HG03457 (cell line): ENCODE measurements at regions not wholly inside any gene's neighbourhood (a gene's known extent, or its start where the extent isn't known, plus 50 kb on each side); places are given as distances from the start of the nearest gene placed in this dataset.

Experiments used
- ATAC-seq: cut with Tn5 transposase; IDR thresholded peaks from one replicate; pipeline ENCODE4 v1.9.1; 2021; ENCODE audit warnings: moderate number of reproducible peaks; ENCODE audit not compliant: unreplicated experiment

DNA sequence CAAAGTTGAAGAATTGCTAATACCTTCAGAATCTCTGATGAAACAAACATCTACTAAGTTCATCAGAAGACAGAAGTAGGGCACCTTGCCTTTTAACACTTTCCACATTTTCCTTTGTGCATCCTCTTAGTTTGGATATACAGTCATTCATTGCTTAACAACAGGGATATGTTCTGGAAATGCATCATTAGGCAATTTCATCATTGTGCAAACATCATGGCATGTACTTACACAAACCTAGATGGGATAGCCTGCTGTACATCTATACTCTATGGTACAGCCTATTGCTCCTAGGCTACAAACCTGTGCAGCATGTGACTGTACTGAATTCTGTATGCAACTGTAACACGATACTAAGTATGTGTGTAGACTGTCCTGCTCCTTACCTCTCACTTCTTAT, 169.8 kb downstream of the SUCLA2 start:
- no peak for ATAC-seq

- no peak for ATAC-seq
Measured at GRCh38 chr13:47829690-47830089, 171.4 kb downstream of the SUCLA2 start.

DNA sequence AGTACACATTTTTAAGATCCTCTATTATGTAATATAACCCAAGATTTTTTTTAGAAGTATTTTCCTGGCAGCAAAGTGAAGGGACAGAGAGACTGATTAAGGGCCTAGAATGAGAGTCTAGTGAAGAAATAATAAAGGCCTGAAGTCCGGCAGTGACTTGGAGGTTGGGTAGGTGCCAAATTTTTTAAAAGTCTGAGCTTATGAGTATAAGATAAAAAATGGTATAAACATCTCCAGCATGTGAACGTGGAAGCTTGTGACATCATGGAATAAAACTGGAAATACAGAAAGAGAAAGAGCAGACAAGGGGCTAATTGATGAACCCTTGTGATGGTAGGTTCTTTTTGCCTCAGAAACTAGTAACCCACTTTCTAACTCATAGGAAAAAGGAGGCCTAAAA, 174.6 kb downstream of the SUCLA2 start:
- ATAC-seq, result no peak

DNA sequence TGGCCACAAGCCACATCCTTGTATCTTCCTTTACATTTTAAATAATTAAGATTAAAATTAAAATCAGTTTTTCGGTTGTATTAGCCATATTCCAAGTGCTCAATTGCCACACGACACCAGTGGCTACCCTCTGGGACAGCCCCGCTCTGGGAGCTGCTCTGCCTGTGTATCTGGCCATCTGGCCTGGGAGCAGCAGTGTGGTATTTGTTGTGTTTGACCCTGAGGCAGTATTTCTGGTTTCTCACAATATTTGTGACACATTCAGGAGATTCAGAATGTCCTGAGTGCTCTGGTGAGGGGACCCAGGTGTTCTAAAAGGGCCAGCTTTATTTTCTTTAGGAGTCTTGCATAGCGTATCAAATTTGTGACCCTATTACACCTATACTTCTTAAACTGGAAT, 179.0 kb downstream of the SUCLA2 start:
- no peak for ATAC-seq

DNA sequence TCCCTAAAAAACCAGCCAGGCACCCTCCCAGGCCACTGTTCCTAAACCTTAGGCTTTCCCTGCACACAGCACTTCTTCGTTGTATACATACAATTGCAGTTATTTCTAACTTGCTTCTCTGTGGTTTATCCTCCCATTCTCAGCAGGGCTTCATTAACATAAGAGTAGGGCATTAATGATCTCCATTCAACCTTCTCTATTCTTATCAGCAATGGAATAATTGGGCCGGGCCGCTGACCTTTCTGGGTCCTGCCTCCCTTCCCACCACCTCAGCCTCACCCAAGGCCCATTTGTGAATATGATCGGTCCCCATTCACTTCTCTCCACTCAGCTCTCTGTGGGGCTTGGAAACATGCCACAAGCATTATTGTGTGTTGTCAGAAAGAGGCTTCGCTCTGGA, 184.2 kb downstream of the SUCLA2 start:
- no peak for ATAC-seq

GRCh38 chr13:47813718-47814117, 187.4 kb downstream of the SUCLA2 start:
- ATAC-seq, result no peak

DNA sequence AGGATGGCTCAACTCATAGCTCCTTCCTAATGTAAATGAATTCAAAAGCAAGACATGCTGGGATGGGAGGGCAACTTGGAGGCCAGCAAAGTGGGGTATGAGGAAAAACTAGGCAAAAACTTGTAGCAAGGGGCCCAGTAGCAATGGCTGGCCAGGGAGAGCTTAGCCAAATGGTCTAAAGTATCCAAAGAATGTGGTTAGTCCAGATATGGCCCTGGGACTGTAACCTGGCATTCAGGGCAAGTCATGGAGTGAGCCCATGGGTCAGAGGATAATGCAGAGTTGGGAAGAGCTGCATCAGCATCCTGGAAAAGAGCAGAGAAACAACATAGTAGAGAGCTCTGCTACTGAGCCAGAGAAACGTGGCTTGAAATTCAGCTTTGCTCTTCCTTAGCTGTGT, 191.7 kb downstream of the SUCLA2 start:
- ATAC-seq, result no peak

DNA sequence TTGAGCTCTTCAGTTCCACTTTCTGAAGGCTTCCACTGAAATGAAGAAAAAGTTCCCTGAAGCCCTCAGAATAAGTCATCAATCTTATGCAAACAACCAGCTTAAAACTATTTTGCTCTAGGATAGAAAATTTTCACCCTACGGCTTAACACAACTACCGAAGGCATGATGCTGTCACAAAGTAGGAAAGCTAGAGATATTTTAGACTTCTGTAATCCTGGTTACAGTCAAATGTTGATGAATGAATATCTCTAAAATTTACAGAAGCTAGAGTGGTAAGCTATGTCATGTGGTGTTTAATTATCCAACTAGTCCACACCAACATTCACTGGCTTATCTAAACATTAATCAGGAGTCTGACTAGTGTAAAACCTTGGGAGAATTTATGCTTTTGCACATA, 197.9 kb downstream of the SUCLA2 start:
- ATAC-seq, result no peak

DNA sequence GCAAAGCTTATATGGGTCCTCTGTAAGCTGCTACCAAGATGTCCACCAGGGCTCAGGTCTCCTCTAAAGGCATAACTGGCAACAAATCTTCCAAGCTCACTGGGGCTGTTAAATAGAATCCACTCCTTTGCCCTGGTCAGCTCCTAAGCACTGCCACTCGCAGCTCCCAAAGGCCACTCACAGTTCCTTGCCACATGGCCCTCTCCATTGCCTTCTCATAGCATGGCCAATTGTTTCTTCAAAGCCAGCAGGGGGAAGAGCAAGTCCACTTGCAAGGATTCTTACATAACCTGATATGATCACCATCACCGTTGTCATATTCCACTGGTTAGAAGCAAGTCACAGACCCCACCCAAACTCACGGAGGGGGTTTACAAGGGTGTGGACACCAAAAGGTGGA, 199.5 kb downstream of the SUCLA2 start:
- no peak for ATAC-seq

DNA sequence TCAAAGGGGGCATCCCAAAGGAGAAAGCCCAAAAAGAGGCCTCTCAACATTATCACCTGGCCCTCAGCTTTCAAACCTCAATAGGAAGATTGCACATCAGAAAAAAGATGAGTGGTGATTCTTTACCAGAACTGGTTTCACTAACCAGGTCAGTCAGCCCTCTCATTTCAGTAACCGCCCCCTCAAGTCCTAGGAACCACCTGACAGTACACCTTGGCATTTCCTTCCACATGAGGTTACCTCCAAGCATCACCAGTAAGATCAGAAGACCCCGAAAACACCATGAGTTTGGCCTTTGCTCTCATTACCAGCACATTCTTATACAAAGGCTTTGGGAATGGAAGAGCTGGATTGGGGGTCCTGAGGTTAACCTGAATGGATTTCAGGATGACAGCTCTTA, 200.5 kb downstream of the SUCLA2 start:
- no peak for ATAC-seq

- no peak for ATAC-seq
Measured at GRCh38 chr13:47798906-47799305, 202.2 kb downstream of the SUCLA2 start.

DNA sequence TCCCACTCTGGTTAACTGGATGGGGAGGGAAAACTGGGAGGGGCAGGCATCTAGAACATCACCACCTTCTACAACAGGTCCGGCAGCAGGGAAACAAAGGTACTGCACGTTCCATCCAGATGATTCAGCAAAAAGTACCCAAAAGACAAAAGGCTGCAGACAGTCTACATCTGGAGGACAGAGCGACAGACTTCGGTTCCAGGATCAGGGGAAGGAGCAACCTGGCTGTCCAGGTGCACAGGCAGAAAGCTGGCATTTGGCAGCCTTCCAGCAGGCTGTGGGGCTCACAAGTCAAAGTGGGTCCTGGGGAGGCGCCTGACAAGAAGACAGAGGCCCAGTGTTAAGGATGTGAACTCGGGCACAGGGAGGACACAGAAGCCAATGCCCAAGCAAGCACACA, 202.9 kb downstream of the SUCLA2 start:
- no peak for ATAC-seq

- ATAC-seq, result no peak
Measured at GRCh38 chr13:47796816-47797215, 204.3 kb downstream of the SUCLA2 start.

GRCh38 chr13:47794963-47795362, 206.1 kb downstream of the SUCLA2 start:
- ATAC-seq, result no peak

GRCh38 chr13:47790755-47791154, 210.3 kb downstream of the SUCLA2 start:
- ATAC-seq, result no peak

- no peak for ATAC-seq
Measured at GRCh38 chr13:47788844-47789243, 212.2 kb downstream of the SUCLA2 start.

DNA sequence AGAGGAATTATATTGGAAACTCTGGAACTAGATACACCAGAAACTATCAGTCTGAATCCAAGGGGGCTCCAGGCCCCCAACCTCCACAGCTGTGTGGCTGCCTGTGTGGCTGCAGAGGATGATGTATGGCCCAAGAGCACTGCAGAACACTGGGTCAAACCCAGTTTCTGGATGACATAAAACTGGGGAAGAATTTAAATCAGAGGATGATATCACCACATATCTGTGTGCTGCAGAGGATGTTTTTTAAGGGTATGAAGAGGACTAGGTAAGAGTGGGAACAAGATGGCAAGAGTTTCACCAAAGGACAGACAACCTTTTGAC, 226.4 kb downstream of the SUCLA2 start:
- no peak for ATAC-seq

- ATAC-seq, result no peak
Measured at GRCh38 chr13:47764817-47765216, 236.3 kb downstream of the SUCLA2 start.

GRCh38 chr13:47757466-47758080, 243.5 kb downstream of the SUCLA2 start:
- ATAC-seq, result no peak

DNA sequence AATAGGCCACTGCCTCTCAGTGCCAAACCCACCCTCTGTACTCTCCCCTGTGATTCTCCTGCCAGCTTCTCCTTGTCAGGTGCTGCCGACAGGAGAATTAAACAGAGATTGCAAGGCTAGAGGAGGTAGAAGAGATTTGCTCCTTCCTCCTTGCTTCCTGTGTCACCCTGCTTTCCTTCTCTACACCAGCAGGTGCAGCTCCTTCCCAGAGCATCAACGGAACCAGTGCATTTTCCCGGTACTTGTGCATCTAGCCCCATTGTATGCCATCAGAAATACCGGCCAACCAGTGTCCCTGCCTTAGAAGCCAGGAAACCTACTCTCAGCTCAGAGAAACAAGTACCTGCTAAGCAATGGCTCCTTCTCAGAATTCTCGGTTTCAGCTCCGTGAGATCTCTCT, 253.2 kb downstream of the SUCLA2 start:
- ATAC-seq, result no peak

- ATAC-seq, result no peak
Measured at GRCh38 chr13:47726394-47726793, 274.7 kb downstream of the SUCLA2 start.

DNA sequence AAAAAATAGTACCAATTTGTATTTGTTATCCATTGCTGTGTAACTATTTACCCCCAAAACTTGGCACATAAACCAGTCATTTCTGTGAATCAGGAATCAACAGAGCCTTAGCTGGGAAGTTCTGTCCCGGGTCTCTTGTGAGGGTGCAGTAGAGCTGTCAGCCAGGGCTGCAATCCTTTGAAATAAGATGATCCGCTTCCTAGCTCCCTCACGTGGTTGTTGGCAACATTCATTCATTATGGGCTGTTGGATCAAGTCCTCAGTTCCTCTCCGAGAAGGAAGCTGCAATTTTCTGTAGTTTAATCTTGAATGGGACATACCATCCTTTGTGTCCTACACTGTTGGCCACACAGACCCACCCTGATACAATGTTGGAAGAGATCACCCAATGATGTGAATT, 277.2 kb downstream of the SUCLA2 start:
- no peak for ATAC-seq

GRCh38 chr13:47719164-47719563, 281.9 kb downstream of the SUCLA2 start:
- no peak for ATAC-seq

GRCh38 chr13:47718556-47718955, 282.5 kb downstream of the SUCLA2 start:
- no peak for ATAC-seq
